HG03103 (cell line): ENCODE measurements at regions not wholly inside any gene's neighbourhood (a gene's known extent, or its start where the extent isn't known, plus 50 kb on each side); places are given as distances from the start of the nearest gene placed in this dataset.

ENCODE experiments used
- ATAC-seq: cut with Tn5 transposase; IDR thresholded peaks from one replicate; pipeline ENCODE4 v1.9.1; 2021; ENCODE audit warnings: low read depth; ENCODE audit not compliant: unreplicated experiment

DNA sequence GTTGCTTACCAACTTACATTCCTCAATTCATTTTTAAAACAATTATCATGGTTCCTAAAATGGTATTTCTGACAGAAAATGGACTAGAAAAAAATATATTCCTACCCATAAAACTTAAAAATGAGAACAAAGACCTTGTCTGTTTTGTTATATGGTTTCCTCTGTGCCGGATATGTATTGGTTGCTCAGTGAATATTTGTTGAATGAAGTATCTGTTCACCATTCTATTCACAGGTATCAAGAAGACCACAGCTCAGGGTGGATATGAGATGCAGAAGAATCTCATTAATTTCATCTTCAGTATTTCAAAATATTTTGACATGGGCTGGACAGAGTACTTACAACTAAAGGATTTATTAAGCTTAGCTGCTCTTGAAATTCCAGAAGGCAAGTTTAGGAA is 58.1 kb downstream of the TUSC7 start:
- ATAC-seq, result no peak

DNA sequence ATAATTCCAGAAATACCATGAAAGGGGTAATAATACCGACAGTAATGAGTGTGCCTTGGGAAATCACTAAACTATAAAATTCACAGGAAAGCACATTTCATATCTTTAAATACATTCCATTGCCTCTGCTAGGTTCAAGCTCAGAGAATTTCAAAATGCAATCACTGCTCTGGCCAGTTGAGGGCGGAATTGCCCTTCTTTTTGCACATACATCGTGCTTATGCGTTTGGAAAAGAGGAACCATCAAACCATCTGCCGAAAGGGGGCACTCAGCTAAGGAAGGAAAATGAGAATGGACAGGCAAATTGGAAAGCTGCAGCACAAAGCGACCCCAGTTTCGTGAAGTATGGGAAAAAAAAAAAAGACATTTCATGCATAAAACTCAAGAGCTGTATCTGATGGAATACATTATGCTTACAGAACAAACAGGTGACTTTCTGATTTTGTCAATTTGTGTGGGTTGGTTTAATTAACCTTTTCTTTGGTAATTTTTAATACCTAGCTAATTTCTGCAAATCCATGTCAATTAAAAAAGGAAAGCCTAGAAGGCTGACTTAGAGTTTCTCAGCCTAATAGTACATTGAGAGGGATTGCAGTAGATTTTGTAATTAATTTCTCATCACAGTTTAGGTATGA is 61.4 kb downstream of the TUSC7 start:
- peak; percentile 99 for ATAC-seq

DNA sequence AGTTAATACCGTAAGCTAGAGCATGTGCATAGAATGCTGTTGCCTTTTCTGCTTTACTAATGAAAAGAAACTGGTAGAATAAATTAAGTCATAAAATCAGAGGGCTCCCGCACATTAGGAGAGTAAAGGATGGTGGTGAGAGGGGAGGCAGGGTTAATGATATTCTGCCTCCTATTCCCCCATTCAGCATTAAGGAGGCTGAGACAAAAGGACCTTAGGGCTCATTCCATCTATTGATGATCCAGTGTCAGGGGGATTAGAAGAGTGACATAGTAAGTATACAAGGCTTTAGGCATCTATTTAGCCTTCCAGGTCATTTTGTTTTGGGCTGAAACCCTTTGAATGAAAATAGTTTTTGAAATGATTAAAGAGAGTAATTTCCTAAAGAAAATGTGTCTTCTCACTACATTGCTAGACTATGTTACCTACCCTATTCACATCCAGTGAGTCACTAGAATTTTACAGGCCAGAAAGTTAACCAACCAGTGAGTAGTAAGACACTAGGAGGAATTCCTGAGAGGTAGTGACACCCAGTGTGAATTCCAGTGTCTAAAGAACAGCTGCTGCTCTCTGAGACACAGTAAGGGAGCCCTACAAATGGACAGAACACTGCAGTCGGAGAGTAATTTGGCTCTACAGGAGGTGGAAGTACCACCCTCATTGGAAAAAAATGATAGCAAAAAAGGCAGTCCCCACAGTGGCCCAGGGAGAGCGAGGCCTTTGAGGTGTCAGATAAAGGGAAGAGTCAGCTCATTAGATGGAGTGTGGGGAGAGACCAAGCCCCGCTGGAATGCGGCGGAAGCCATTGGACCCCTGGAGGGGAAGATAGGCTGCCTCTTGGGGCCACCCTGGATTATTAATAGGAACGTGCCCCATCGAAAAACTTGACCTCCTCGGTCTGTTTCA is 67.6 kb downstream of the TUSC7 start:
- ATAC-seq, result no peak

- ATAC-seq, result no peak
Observed at GRCh38 chr3:116785226-116785625, 75.6 kb downstream of the TUSC7 start.

DNA sequence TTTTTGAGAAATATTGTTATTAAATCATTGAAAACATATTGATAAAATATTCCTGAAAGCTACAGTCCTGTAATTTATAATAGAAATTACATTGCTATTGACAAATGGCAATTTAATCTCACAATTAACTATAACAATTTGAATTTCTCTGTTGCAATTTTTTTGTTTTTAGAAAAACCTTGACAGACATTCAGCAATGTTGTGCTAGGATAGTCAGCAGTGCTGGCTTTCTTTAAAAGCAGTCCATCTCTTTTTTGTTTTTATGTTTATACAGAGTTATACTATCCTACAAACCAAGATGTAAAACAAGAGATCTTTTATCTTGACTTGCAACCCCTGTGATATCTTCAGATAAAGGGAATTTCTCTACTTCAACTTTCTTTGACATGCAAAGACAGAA is 93.1 kb downstream of the TUSC7 start:
- ATAC-seq, result no peak

GRCh38 chr3:116806351-116806750 is 96.8 kb downstream of the TUSC7 start:
- no peak for ATAC-seq

- ATAC-seq, result no peak
Observed at GRCh38 chr3:116808725-116809124, 99.1 kb downstream of the TUSC7 start.

- no peak for ATAC-seq
Observed at GRCh38 chr3:116809208-116809607, 99.6 kb downstream of the TUSC7 start.

- no peak for ATAC-seq
Observed at GRCh38 chr3:116811754-116812153, 102.2 kb downstream of the TUSC7 start.

GRCh38 chr3:116812949-116813348 is 103.4 kb downstream of the TUSC7 start:
- no peak for ATAC-seq

DNA sequence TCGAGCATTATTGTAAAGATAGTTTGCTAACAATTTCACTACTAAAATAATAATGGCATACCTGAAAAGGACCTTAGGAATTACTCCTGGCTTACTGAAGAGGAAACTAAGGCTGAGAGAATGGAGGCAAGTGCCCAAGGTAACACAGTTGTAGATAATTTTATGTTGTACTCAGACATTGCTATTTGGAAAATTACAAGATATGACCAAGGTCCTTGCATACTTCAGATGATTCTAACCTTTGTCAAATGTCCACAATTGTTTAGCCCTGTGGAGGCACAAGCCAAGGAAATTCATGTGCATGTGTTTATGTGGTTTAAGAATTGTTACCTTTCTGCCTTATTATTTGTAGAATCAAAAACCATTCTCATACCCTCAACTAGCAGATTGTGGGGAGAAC is 105.7 kb downstream of the TUSC7 start:
- ATAC-seq, result no peak

DNA sequence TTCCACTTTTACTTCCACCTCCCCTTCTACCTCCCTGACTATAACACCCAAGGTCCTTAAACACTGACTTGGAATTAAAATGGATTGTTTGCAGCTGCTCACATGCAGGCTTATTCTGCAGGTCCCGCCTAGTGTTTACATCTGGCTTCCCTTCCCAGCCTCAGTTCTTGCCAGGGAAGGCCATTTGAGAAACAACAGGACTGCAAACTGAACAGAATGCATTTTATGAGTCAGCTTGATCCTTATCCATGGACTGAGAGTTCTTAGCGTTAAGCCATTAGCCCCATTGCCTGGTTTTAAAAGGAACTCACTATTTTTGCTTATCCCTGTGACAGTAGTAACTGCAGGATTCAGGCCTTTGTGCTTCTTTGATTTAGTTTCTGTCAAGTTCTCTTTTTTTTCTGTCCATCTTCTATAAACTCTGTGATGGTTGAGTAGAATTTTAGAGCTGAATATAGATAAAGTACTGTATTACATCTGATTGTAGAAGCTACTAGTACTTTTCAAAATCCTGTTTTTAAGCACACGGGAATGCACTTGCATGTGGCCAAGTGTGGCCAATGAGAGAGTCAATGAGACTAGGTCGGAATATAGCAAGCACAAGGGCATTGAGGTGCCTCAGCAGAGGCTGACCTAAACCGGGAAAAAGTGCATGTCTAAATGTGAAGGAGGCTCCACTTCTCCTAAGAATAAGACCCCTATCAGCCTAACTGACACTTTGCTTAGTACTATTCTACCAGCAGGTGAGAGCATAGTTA is 106.4 kb downstream of the TUSC7 start:
- ATAC-seq, result no peak

DNA sequence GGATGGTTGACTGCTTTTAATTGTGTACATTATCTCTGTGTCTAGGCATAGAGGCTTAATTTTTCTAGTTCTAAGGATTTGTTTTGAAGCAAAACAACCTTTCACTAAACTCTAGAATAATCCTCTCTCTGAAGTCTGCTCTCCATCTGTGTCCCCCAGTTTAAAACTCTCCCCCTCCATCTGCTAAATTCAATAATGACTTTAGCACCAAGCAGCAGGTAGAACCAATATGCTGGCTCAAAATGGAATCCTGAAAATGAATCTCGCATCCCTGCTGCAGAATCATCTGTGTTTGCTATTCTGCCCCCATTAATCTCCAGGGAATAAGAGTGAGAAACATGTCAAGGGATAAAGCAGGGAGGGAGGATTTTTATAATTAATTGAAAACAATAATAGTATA is 111.8 kb downstream of the TUSC7 start:
- ATAC-seq, result no peak

- ATAC-seq, result no peak
Observed at GRCh38 chr3:116824208-116824607, 114.6 kb downstream of the TUSC7 start.

- ATAC-seq, result no peak
Observed at GRCh38 chr3:116833202-116833601, 123.6 kb downstream of the TUSC7 start.

DNA sequence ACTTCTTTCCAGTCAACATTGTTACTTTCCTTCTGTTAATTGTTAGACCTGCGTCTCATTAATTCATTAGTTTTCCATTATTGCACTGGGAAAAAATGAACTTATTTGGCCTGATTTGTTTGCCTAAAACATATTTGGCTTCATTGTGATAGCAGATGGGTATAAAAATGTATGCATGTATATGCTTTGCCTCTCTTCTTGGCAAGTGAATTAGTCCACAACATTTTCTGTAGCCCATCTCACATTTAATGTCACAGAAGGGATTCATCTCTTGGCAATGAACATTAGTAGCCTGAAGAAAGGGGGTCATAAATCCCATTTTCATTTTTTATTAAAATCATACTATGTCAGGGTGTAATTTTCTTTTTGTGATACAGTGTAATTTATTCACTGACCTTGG is 125.2 kb downstream of the TUSC7 start:
- ATAC-seq, result no peak

DNA sequence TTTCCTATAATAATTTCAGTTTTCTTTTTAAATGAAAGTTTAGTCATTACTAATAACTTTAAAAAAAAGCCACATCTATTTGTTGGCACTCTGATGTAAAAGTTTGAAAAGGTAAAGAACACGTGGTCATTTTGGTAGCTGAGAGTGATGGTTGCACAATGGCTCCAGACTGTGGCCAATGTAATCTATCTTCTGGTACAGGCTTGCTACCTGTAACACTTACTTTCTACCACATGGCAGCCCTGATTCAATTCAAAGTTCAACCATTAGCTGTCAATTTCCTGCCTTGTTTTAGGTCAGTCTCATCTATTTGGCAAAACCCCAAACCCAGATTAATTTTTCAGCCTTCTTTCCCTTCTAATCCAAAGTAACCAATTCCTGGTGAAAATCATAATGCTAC is 126.1 kb downstream of the TUSC7 start:
- ATAC-seq, result no peak

DNA sequence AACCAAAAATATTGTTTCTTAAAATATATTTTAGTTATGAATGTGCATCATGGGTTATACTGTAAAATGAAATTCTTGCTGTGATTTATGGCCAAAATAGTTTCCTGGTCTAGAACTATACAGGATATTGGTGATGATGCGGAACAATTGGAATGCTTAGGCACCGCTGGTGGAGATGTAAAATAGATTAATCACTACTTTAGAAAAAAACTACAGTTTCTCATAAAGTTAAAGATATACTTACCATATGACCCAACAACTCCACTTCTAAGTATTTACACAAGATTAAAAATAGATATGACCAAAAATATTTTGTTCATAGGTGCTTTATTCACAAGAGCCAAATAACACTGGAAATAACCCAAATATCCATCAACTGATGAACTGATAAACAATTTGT is 126.7 kb downstream of the TUSC7 start:
- no peak for ATAC-seq

- ATAC-seq, result no peak
Observed at GRCh38 chr3:116837483-116837882, 127.9 kb downstream of the TUSC7 start.

DNA sequence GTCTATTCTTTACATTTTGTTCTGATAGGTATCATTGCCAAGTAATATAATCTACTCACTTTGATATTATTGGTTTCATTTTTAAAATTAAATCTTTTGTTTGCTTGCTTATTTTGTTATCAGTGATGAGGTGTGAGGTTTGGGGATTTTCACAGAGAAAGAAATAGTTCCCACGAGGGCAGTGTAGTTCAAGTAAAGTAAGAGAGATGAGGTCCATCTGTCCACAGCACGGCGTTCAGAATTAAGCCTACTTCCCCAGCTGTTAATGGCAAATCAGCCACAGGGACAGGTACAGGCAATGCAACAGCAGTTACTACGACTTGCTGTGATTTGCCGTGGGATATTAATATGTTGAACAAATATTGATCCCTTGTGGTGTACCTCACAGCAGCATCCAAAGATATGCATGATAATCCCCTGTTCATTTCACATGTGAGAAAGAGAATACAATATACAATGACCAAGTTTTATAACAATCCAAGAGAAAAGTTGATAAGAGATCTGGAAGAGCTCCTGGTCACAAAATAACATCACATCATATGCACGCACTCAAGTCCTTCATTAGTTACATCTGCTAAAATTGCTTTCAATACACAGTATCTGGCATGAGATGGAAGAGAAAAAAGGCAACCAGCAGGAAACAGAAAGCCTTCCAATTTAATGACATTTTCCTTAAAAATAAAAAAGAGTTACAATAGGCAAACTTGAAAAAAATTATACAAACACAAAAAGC is 131.6 kb downstream of the TUSC7 start:
- no peak for ATAC-seq
